Keratinocyte (primary cell): ENCODE measurements at regions not wholly inside any gene's neighbourhood (a gene's known extent, or its start where the extent isn't known, plus 50 kb on each side); places are given as distances from the start of the nearest gene placed in this dataset.

Source experiments
- DNase-seq: peaks from one replicate; pipeline ENCODE4 v3.0.0-alpha.2; 2011; ENCODE audit warnings: low read depth, missing footprints, low spot score
- FAIRE-seq: peaks from 2 replicates; lab custom pipeline; 2011; peaks lifted over from hg19 to GRCh38; lab: Jason Lieb, UNC
- H2AFZ ChIP-seq: 2 replicates; pipeline ENCODE4 v1.6.0; 2012; ENCODE audit warnings: low read length, control low read depth, inconsistent platforms; ENCODE audit not compliant: control insufficient read depth
- H3K27ac ChIP-seq: 2 replicates; pipeline ENCODE4 v1.5.1; 2011; ENCODE audit warnings: low read length; ENCODE audit not compliant: control insufficient read depth, insufficient read depth
- H3K27me3 ChIP-seq: 3 replicates; pipeline ENCODE4 v1.6.0; 2011; ENCODE audit warnings: low read length; ENCODE audit not compliant: control insufficient read depth, insufficient read depth; ENCODE audit errors: extremely low read depth
- H3K36me3 ChIP-seq, 2 experiments: 2 replicates in 1 of 2; 3 replicates in 1 of 2; pipeline ENCODE4 v1.5.1; 2011; ENCODE audit warnings: low read length in 2 of 2, mild to moderate bottlenecking in 1 of 2; ENCODE audit not compliant: control insufficient read depth in 2 of 2, insufficient read depth in 2 of 2; ENCODE audit errors: extremely low read depth in 1 of 2
- H3K4me1 ChIP-seq: 3 replicates; pipeline ENCODE4 v1.5.1; 2011; ENCODE audit warnings: low read length; ENCODE audit not compliant: control insufficient read depth, insufficient read depth; ENCODE audit errors: extremely low read depth
- H3K4me2 ChIP-seq: 3 replicates; pipeline ENCODE4 v1.6.0; 2011; ENCODE audit warnings: low read depth, low read length; ENCODE audit not compliant: control insufficient read depth, insufficient read depth; ENCODE audit errors: extremely low read depth
- H3K4me3 ChIP-seq, 3 experiments: fragments of 200-600 bp in 1 of 3; sonication (generic) in 1 of 3; 2 replicates in 2 of 3; 3 replicates in 1 of 3; pipeline ENCODE4 v1.5.1; 2011 to 2016; ENCODE audit warnings: low read length in 3 of 3, mild to moderate bottlenecking in 3 of 3, control low read depth in 2 of 3, inconsistent platforms in 1 of 3, low read depth in 1 of 3, mixed read lengths in 1 of 3, mixed run types in 1 of 3, moderate library complexity in 1 of 3; ENCODE audit not compliant: control insufficient read depth in 2 of 3, insufficient read depth in 2 of 3; ENCODE audit errors: extremely low read depth in 1 of 3
- H3K79me2 ChIP-seq: 2 replicates; pipeline ENCODE4 v1.6.0; 2012; ENCODE audit warnings: low read length; ENCODE audit not compliant: control insufficient read depth, insufficient read depth
- H3K9ac ChIP-seq: 3 replicates; pipeline ENCODE4 v1.6.0; 2011; ENCODE audit warnings: low read length; ENCODE audit not compliant: control insufficient read depth, insufficient read depth; ENCODE audit errors: extremely low read depth
- H3K9me1 ChIP-seq: 3 replicates; pipeline ENCODE4 v1.6.0; 2011; ENCODE audit warnings: low read length; ENCODE audit not compliant: control insufficient read depth, insufficient read depth; ENCODE audit errors: extremely low read depth
- H3K9me3 ChIP-seq: 2 replicates; pipeline ENCODE4 v1.5.1; 2012; ENCODE audit warnings: low read depth, low read length; ENCODE audit not compliant: control insufficient read depth
- H4K20me1 ChIP-seq: 3 replicates; pipeline ENCODE4 v1.6.0; 2011; ENCODE audit warnings: low read length; ENCODE audit not compliant: control insufficient read depth, insufficient read depth; ENCODE audit errors: extremely low read depth
- EZH2 ChIP-seq: IDR thresholded peaks from one replicate; pipeline ENCODE4 v1.6.1; 2012; ENCODE audit warnings: inconsistent platforms, mild to moderate bottlenecking, low read length, moderate library complexity
- dilution Hi-C: fragments of 300-500 bp; cut with MboI; formaldehyde crosslinking; loops from one replicate; pipeline ENCODE4 v1.7.0; 2020; ENCODE audit warnings: low sequenced_read_pairs; ENCODE audit not compliant: extremely low pct_ligation_motif_present
- TF ChIP-seq, protein P1 (sequence below), 3 experiments: IDR thresholded peaks in 1 of 3; conservative IDR thresholded peaks in 1 of 3; optimal IDR thresholded peaks in 1 of 3; 2 replicates in 2 of 3; 3 replicates in 1 of 3; pipeline versions ENCODE3 to v1.5.1; 2011; ENCODE audit warnings: low read length in 3 of 3, mild to moderate bottlenecking in 3 of 3, moderate library complexity in 2 of 3, control low read depth in 1 of 3, inconsistent platforms in 1 of 3; ENCODE audit not compliant: insufficient read depth in 2 of 3; ENCODE audit errors: extremely low read depth in 1 of 3

DNA sequence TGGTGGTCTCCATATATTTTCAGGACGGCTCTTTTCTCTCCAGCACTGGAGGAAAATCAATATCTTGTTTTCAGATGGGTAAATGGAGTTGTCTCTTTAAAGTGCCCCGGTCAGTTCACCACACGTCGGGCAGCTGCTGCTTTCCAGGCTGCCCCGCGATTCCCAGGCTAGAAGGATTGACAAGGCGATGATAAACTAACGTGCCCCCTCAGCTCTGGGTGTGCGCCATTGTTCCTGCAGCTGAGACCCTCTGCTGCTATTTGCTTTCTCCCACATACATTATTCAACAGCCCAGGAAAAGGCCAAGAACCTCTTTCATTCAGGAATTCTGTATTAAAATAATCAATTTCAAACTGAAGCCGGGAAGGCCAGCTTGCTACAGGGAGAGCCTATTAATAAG lies 254.5 kb downstream of the SOX3 start:
- TF ChIP-seq, protein P1, sequence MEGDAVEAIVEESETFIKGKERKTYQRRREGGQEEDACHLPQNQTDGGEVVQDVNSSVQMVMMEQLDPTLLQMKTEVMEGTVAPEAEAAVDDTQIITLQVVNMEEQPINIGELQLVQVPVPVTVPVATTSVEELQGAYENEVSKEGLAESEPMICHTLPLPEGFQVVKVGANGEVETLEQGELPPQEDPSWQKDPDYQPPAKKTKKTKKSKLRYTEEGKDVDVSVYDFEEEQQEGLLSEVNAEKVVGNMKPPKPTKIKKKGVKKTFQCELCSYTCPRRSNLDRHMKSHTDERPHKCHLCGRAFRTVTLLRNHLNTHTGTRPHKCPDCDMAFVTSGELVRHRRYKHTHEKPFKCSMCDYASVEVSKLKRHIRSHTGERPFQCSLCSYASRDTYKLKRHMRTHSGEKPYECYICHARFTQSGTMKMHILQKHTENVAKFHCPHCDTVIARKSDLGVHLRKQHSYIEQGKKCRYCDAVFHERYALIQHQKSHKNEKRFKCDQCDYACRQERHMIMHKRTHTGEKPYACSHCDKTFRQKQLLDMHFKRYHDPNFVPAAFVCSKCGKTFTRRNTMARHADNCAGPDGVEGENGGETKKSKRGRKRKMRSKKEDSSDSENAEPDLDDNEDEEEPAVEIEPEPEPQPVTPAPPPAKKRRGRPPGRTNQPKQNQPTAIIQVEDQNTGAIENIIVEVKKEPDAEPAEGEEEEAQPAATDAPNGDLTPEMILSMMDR (optimal IDR thresholded peaks at IDR 0.05 in 1 of 3, IDR thresholded peaks at IDR 0.05 in 1 of 3, conservative IDR thresholded peaks at IDR 0.05 in 1 of 3; ENCODE audit: extremely low read depth in 1 of 3, insufficient read depth in 2 of 3, low read length in 3 of 3), result no peak
- TF ChIP-seq EZH2, result no peak
- Histone ChIP-seq H3K9me1 (no peaks in the 10 kb centered on the region), H3K4me2 (no peak overlapping the region), H3K9ac (no peak overlapping the region), H2AFZ (no peak overlapping the region), H3K4me3 (no peak overlapping the region), H3K36me3 (no peaks in the 10 kb centered on the region), H4K20me1 (no peaks in the 10 kb centered on the region), H3K4me1 (no peaks in the 10 kb centered on the region), H3K27ac (no peak overlapping the region), H3K79me2 (no peaks in the 10 kb centered on the region), H3K27me3 (no peaks in the 10 kb centered on the region), H3K9me3 (no peaks in the 10 kb centered on the region)
- dilution Hi-C loops, result no loop called here
- FAIRE-seq, result no peak
- DNase-seq, result no peak

DNA sequence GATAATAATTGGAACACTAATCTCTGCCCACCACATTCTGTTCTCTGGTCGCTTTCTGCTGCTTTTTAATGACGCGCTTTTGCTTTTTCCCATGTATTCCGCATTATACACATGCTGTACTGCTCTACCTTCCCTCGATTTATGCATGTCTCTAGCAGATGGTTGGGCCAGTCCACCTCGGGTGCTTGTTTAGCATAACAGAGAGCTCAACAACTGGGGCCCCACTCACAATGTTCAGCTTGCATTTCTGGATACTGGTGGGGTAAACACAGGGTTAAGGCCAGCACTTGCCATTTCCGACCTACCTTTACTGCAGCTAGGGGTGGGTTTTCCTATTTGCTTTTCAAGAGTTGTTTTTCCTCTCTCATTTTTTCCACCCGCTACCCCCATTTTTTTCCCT lies 255.8 kb downstream of the SOX3 start:
- DNase-seq, result no peak
- Histone ChIP-seq H3K4me3 (no peak overlapping the region), H3K27me3 (no peaks in the 10 kb centered on the region), H3K27ac (no peak overlapping the region), H3K9ac (no peak overlapping the region), H3K9me3 (no peaks in the 10 kb centered on the region), H3K9me1 (no peaks in the 10 kb centered on the region), H3K4me1 (no peaks in the 10 kb centered on the region), H3K4me2 (no peak overlapping the region), H3K36me3 (no peaks in the 10 kb centered on the region), H4K20me1 (no peaks in the 10 kb centered on the region), H3K79me2 (no peaks in the 10 kb centered on the region), H2AFZ (no peak overlapping the region)
- no peak for TF ChIP-seq EZH2
- TF ChIP-seq, protein P1 (optimal IDR thresholded peaks at IDR 0.05 in 1 of 3, IDR thresholded peaks at IDR 0.05 in 1 of 3, conservative IDR thresholded peaks at IDR 0.05 in 1 of 3; ENCODE audit: extremely low read depth in 1 of 3, insufficient read depth in 2 of 3, low read length in 3 of 3), result no peak
- dilution Hi-C loops, result no loop called here
- FAIRE-seq, result no peak
